ENCODE measurements at regions not wholly inside any gene's neighbourhood (a gene's known extent, or its start where the extent isn't known, plus 50 kb on each side); places are given as distances from the start of the nearest gene placed in this dataset.

DNA sequence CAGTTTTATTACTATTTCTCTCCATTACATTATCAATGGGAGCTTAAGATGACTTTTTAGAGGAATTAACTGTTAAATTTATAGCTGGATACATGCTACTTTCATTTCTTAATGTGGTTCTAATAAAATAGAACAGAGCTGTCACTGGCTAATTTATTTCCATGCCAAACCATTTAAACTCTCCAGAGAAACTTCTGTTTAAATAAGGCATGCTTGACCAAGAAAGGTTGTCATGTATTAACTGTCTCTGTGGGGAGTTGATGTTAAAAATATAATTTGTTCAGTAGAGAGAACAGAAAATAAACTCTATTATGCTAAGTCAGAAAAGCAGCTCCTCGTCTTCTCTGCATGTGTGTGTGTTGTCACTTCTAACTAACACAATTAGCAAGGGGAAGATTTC, 447.4 kb downstream of the SLC16A7 start:
- intact Hi-C loops (cut with DNase I) = no loop called here
- Histone ChIP-seq H3K36me3 (replicated peaks in 1 of 2; ENCODE audit: insufficient read depth in 1 of 2, low read depth in 2 of 2) (no peaks in the 10 kb centered on the region), H3K27ac (no peak overlapping the region), H3K4me3 (no peak overlapping the region), H3K4me1 (no peaks in the 10 kb centered on the region), H3K9me3 (no peaks in the 10 kb centered on the region), H3K27me3 (no peaks in the 10 kb centered on the region)
- TF ChIP-seq, protein P1, sequence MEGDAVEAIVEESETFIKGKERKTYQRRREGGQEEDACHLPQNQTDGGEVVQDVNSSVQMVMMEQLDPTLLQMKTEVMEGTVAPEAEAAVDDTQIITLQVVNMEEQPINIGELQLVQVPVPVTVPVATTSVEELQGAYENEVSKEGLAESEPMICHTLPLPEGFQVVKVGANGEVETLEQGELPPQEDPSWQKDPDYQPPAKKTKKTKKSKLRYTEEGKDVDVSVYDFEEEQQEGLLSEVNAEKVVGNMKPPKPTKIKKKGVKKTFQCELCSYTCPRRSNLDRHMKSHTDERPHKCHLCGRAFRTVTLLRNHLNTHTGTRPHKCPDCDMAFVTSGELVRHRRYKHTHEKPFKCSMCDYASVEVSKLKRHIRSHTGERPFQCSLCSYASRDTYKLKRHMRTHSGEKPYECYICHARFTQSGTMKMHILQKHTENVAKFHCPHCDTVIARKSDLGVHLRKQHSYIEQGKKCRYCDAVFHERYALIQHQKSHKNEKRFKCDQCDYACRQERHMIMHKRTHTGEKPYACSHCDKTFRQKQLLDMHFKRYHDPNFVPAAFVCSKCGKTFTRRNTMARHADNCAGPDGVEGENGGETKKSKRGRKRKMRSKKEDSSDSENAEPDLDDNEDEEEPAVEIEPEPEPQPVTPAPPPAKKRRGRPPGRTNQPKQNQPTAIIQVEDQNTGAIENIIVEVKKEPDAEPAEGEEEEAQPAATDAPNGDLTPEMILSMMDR (IDR thresholded peaks at IDR 0.05) = no peak
- no peak for TF ChIP-seq POLR2A (IDR thresholded peaks at IDR 0.05)
- ATAC-seq (no peak), DNase-seq (no peak)
- 52 to 59% methylated on average over 1 of the region's 1 CpG for WGBS, 2 donors

GRCh38 chr12:60052483-60052882, 456.7 kb downstream of the SLC16A7 start:
- TF ChIP-seq POLR2A (IDR thresholded peaks at IDR 0.05) = no peak
- TF ChIP-seq, protein P1 (IDR thresholded peaks at IDR 0.05) = no peak
- Histone ChIP-seq H3K27me3 (no peaks in the 10 kb centered on the region), H3K9me3 (no peaks in the 10 kb centered on the region), H3K36me3 (replicated peaks in 1 of 2; ENCODE audit: insufficient read depth in 1 of 2, low read depth in 2 of 2) (no peaks in the 10 kb centered on the region), H3K27ac (no peak overlapping the region), H3K4me3 (no peak overlapping the region), H3K4me1 (no peaks in the 10 kb centered on the region)
- WGBS, 2 donors = 63 to 73% methylated on average over 2 of the region's 2 CpGs
- intact Hi-C loops (cut with DNase I) = no loop called here
- DNase-seq = no peak
- ATAC-seq = no peak

DNA sequence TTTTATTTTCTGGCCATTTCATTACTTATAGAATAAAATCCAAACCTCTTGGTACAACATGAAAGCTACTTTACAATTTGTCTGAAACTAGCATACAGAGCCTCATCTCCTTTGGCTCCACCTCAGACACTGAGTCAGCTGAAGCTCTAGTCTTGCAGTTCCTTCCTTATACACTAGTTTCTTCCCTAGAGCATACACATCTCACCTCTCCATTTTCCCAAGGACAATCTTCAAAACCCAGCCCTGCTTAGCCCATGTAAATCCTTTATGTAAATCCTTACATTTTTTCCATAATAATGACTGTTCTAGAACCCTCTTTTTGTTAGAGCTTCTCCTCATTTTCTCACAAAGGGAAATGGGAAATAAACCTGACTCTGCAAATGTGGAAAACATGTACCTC, 463.4 kb downstream of the SLC16A7 start:
- no peak for TF ChIP-seq POLR2A (IDR thresholded peaks at IDR 0.05)
- TF ChIP-seq, protein P1 (IDR thresholded peaks at IDR 0.05) = no peak
- no peaks in the 10 kb centered on the region for H3K27me3 ChIP-seq
- intact Hi-C loops (cut with DNase I) = no loop called here
- no peak for ATAC-seq
- no peaks in the 10 kb centered on the region for H3K4me1 ChIP-seq
- no peak overlapping the region for H3K4me3 ChIP-seq
- no peaks in the 10 kb centered on the region for H3K9me3 ChIP-seq
- no peak for DNase-seq
- H3K36me3 ChIP-seq (replicated peaks in 1 of 2; ENCODE audit: insufficient read depth in 1 of 2, low read depth in 2 of 2) = no peaks in the 10 kb centered on the region
- no peak overlapping the region for H3K27ac ChIP-seq

GRCh38 chr12:60066655-60067054, 470.8 kb downstream of the SLC16A7 start:
- H3K27ac ChIP-seq = no peak overlapping the region
- TF ChIP-seq POLR2A (IDR thresholded peaks at IDR 0.05) = no peak
- TF ChIP-seq, protein P1 (IDR thresholded peaks at IDR 0.05) = no peak
- H3K36me3 ChIP-seq (replicated peaks in 1 of 2; ENCODE audit: insufficient read depth in 1 of 2, low read depth in 2 of 2) = no peaks in the 10 kb centered on the region
- intact Hi-C loops (cut with DNase I) = no loop called here
- no peak overlapping the region for H3K4me3 ChIP-seq
- 88 to 97% methylated on average over 1 of the region's 1 CpG for WGBS, 2 donors
- H3K27me3 ChIP-seq = no peaks in the 10 kb centered on the region
- DNase-seq (no peak), ATAC-seq (no peak)
- H3K9me3 ChIP-seq = no peaks in the 10 kb centered on the region
- H3K4me1 ChIP-seq = no peaks in the 10 kb centered on the region

- Histone ChIP-seq H3K27me3 (no peaks in the 10 kb centered on the region), H3K27ac (no peak overlapping the region), H3K36me3 (replicated peaks in 1 of 2; ENCODE audit: insufficient read depth in 1 of 2, low read depth in 2 of 2) (no peaks in the 10 kb centered on the region), H3K9me3 (no peaks in the 10 kb centered on the region), H3K4me1 (no peaks in the 10 kb centered on the region), H3K4me3 (no peak overlapping the region)
- intact Hi-C loops (cut with DNase I) = no loop called here
- no peak for DNase-seq
- 32 to 45% methylated on average over 1 of the region's 1 CpG for WGBS, 2 donors
- TF ChIP-seq POLR2A (IDR thresholded peaks at IDR 0.05) = no peak
- TF ChIP-seq, protein P1 (IDR thresholded peaks at IDR 0.05) = no peak
- ATAC-seq = no peak
These were observed 474.7 kb downstream of the SLC16A7 start for GRCh38 chr12:60070552-60070951.
